DLD1 (cell line): ENCODE measurements at regions not wholly inside any gene's neighbourhood (a gene's known extent, or its start where the extent isn't known, plus 50 kb on each side); places are given as distances from the start of the nearest gene placed in this dataset.
"Not testable (repeated sequence)": the region's sequence is repeated elsewhere in the genome, so short reads cannot be mapped to it uniquely, and the experiment has no call there.

ENCODE experiments used
- in situ Hi-C: cut with HindIII; loops from 2 replicates; pipeline ENCODE4 v1.10.0; 2017; ENCODE audit warnings: low sequenced_read_pairs

DNA sequence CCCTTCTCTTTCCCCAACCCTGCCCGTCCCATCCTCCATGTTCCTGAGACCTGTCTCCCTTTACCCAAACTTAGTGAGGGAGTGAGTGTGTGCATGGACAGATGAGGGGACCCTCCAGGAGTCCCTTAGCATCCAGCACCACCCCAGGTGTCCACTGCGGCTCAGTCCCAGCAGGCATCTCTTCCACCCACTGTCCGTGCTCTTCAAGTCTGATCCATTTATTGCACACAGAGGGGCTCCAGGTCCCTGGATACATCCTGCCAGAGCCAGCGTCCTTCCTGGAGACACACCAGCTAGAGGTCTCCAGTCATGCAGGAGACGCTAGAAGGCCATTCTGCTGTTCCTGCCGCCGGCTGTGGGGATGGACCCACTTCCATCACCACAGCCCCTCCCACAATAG is 239.2 kb downstream of the ADGRD1 start:
- in situ Hi-C loops = no loop called here

DNA sequence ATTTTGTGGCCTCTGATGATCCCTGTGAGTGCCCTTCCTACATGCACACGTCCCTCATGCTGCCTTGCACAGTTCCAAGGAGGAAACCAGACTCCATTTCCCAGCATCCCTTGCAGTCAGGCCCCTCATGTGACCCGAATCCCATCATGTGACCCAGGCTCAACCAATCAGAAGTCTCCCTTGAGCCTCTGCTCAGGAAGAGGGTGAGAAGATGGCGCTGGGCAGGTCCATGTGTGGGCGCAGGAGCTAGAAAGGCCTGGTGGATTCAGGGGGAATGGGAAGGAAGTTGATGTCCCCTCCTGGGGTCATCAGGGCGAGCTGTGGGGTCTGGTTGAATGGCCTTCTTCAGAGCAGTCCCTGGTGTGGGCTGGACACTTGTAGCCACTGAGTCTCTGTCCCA is 240.5 kb downstream of the ADGRD1 start:
- in situ Hi-C loops = no loop called here

DNA sequence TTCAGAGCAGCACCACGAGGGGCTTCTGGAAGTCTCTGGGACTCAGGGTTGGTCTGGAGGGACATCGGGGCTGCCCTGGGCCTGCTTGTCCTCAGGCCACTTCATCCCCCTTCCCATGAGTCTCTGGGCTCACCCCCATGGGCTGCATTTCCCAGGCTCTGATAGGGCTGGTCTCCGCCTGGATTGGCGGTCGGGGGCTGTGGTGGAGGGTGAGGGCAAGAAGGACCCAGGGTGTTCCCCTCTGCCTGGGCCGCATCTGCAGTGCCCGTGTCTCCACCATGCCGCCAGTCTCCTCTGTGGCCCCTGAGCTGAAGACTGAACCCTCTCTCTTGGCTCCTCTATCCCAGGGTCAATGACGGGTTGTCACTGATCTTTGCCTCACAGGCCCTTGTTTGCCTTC is 242.1 kb downstream of the ADGRD1 start:
- in situ Hi-C loops = no loop called here

DNA sequence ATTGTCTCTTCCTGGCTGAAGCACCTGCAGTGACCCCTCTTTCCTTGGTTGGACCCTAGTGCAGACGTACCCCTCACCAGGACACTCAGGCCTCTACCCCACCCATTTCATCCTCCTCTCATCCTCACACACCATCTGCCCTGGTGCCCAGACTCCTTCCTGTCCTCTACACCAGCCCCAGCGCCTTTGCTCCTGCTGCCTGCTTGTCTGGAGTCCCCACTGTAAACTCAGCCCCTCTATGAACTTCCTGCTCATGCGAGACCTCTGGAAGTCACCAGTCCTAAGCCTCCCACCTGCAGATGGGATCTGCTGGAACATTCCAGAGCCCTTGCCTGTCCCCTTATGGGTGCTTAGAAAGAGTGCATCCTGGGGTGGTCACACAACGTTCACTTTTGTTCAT is 242.5 kb downstream of the ADGRD1 start:
- in situ Hi-C loops = no loop called here

DNA sequence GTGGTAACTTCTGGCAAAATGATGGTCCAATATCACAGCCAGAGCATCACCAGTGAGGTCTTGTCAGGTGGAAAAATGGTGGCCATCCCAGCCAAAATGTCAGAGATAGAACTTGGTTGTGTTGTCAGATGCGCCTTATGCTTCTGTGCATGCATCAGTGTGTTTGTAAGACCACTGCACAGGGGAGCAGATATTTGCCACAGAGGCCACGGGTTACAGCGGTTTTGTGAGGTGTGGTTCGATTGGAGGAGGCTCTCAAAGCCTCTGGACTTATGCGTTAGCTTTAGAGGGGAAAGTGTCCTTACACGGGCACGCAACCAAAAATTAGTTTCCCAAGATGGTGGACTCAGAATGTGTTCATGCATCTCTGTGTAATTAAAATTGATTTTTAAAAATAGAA is 243.8 kb downstream of the ADGRD1 start:
- in situ Hi-C loops = no loop called here

DNA sequence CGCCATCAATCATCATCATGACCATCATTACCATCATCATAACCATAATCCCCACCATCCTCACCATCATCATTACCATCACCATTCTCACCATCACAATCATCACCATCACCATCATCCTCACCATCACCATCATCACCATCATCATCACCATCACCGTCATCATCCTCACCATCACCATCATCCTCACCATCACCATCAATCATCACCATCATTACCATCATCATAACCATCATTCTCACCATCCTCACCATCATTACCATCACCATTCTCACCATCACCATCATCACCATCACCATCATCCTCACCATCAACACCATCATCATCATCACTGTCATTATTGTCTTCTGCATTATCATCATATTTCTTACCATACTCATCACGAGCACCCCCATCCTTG is 245.5 kb downstream of the ADGRD1 start:
- in situ Hi-C loops = no loop called here

DNA sequence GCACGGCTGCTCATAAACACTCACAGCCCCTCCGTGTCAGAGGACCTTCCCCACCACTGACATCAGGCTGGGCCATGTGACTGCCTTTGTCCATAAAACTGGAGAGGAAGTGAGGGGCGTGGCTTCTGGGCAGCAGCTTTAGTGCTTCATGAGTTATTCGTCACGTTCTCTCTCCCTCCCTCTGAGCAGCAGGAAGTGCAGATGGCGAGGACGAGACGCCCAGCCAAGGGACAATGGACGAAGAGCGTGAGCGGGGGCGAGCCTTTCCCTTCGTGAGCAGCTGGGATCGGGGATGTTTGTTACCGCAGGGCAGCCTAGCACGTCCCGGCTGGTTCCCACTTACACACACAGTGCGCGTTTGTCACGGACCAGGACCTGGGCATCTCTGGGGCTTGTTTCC is 248.2 kb downstream of the ADGRD1 start:
- in situ Hi-C loops = not testable (repeated sequence)

DNA sequence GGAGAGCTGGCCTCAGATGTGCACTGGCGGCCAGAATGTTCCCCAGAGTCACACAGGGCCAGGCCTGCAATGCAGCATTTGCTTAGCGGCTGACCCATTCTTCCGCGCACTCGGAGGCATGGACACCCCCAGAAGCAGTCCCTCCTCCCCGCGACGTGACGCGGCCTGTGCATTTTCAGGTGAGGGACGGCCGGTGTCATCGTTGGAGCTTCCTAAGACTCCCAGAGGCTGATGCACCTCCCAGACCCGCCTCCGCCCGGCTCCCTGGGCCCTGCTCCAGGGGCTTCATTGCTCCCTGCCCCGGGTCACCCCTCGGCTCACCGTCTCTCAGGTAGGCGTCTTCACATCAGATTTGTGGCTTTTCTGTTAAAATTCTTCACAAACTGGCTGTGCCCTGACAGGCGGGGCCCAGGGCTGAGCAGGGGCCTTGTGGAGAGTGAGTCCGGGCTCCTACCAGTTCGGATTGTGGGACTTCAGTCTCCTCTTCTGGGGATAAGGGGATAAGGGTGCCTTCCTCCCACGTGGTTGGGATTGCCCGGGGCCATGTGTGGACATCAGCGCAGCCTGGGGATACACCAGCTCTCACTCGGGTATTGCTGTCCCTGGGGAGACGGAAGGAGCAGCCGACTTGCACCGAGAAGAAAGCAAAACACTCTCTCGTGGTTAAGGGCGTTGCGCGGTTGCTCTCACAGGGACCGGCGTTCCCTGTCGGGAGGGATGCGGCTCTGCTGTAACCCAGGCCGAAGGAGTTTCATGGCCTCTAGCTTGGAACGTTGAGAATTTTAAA is 249.1 kb downstream of the ADGRD1 start:
- in situ Hi-C loops = no loop called here

DNA sequence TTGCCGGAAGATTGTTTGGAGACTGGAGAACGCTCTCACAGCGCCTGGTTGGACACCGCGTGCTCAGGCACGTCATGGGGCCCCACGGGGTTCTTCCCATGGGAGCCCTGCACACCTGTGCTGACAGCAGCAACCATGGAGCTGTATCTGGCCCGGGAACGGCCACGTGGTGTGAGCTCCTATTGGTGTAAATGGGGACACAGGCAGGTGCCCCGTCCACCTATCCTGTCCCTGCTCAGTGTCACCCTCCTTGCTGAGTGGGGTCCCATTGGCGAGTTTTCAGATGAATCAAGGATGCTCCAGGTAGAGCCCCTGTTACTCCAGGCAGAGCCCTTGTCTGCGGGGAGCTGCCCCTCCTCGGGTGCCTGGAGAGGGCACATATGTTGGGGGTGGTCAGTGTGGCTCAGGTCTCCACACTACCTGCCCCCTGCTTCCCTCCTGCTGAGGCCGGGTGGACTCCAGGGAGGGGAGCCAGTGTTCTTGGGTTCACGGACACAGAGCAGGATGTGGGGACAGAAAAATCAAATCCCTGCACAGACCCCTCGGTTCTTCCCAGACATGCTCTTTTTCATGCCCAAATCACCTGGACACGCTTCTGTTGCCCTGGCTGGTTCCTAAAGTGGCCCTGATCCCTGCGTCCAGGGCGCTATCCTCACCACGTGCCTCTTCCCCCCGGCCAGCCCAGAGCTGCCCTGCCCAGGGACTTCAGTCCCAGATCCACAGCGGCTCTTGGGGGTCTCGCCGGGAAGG is 250.1 kb downstream of the ADGRD1 start:
- in situ Hi-C loops = no loop called here

DNA sequence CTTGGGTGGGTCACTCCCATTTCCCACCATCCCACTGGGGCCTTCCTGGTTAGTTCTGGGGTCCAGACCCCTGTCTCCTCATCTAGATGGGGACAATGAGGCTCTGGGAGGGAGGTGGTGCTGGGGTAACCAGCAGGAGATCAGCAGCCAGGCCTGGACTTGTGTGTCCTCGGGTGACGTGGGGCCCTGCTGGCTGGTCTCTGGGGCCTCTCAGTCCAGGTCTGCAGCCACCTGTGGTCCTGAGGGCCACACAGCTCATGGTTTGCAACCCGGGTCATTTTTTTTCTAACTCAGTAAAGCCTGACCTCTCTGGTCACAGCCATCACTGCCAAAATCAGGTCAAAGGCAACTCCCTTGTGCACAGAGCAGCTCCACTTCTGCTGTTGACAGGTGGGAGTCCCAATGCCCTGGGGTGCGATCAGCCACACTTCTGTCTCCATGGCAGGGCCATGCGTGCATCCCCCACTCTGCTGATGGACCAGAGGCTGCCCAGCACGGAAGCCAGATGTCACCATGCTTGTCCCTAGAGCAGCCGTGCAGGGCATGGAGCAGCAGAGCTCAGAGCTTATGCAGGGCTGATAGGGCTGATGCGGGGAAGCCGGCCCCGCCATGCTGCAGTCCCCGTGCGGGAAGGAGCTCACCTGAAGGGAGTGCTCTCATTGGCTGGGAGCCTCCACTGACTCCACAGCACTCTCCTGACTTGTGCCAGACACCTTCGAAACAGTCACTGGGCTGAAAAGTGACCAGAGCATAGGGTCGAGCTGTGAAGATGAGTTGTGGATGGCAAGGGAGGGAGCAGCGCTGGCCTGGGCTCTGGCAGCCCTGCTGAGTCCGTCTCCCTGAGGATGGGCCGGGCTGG is 250.9 kb downstream of the ADGRD1 start:
- in situ Hi-C loops = no loop called here

DNA sequence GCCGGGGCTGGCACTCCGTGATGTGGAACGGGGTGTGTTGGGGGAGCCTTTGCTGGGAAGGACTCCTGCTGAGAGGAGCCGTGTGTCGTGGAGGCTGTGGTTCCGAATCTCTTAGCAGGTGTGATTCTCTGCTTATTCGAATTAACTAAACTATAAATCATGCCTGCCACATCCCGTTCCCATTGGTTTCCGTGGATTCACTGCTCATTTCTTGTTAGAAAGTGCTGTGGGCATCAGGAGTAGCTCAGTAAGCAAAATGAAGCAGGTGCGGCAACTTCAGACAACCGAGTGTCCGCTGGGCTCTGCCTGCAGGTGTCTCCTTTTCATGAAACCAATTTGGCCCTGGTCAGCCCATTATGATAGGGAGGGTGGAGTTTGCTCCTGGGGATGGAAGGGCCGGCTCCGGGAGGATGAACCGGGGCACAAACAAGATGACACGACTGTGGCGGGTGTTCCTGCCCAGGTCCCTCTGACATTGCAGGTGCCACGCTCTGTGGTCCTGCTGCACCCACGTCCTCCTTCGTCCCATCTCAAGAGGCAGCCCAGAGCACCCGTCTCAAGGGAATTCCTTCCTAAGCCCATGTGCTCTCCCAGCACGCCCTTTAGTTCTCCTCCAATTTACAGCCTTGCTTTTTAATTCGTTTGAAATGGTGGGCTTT is 251.7 kb downstream of the ADGRD1 start:
- in situ Hi-C loops = not testable (repeated sequence)

DNA sequence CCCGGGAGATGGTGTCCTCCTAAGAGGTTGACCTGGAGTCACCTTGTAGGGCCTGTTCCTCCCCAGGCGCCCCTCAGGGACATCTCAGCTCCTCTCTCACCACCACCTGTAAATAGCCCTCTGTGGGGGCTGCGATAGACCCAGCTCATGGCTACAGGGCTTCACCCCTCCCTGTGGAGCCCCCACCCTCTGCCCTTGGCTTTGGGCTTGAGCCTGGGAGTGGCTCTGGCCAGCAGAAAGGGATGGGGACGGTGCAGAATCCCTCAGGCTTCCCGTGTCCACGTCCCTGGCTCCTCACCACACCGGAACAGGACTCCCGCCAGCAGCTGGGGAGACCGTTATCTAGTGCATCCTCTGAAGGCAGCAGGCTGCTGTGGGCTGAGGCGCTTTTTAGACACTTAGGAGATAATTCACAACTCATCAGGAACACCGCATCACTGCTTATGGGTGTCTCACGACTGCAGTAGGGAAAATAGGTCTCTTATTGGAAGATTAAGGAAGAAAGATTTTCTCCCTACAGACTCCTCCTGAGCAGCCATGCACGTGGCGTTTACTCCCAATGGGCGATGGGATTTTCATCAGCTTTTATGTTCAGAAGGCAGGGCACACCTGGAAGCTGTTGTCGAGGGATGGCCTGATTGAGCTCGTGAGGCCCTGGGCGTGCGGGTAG is 253.1 kb downstream of the ADGRD1 start:
- in situ Hi-C loops = not testable (repeated sequence)

DNA sequence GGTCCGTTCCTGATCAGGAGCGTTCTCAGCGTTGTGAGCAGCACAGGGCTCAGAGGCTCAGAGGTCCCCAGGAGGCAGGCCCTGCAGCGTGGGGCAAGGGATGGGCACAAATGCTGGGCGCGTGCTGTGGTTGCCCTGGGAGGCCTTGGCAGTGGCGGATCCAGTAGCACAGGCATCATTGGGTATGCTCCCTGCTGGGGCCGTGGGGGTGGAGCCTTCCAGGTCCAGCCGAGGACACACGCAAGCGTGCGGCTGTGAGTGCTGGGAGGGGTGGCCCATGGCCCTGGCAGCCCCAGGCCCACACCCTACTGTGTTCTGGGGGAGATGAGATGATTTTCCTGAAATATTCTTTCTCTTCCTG is 253.6 kb downstream of the ADGRD1 start:
- in situ Hi-C loops = not testable (repeated sequence)

DNA sequence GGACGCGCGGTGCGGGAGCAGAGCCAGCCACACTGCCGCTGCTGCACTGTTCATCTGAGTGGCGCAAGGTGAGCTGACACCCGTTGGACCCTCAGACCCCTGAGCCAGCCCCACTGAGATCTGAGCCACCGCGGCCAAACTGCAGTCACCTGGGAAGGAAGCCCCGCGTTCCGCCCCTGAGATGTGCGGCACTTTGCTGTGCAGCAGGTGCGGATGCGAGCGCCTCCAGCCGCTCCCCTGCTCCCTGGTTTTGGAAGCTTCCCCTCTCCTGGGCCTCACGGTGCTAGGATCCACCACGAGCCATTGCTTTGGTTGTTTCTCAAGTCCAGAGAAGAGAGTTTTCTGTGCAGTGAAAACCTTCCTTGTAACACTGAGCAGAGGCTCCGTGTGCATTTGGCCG is 254.1 kb downstream of the ADGRD1 start:
- in situ Hi-C loops = not testable (repeated sequence)

DNA sequence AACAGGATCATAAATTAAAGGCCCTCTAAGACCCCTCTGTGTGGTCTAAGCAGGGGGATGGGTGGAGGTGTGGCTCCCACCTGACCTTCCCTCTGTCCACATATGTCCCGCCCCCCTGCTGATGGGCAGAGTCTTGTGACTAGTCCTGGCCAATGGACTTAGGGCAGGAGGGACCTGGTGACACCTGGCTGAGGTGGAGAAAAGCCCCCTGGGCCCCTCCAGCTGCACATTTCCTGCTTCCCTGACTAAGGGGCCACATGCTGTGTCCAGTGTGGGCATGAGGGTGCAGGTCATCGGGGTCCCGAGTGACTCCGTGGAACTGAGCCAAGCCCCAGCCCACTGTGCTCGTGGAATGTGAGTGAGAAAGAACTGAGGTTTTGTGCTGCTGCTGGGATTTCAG is 254.7 kb downstream of the ADGRD1 start:
- in situ Hi-C loops = no loop called here

DNA sequence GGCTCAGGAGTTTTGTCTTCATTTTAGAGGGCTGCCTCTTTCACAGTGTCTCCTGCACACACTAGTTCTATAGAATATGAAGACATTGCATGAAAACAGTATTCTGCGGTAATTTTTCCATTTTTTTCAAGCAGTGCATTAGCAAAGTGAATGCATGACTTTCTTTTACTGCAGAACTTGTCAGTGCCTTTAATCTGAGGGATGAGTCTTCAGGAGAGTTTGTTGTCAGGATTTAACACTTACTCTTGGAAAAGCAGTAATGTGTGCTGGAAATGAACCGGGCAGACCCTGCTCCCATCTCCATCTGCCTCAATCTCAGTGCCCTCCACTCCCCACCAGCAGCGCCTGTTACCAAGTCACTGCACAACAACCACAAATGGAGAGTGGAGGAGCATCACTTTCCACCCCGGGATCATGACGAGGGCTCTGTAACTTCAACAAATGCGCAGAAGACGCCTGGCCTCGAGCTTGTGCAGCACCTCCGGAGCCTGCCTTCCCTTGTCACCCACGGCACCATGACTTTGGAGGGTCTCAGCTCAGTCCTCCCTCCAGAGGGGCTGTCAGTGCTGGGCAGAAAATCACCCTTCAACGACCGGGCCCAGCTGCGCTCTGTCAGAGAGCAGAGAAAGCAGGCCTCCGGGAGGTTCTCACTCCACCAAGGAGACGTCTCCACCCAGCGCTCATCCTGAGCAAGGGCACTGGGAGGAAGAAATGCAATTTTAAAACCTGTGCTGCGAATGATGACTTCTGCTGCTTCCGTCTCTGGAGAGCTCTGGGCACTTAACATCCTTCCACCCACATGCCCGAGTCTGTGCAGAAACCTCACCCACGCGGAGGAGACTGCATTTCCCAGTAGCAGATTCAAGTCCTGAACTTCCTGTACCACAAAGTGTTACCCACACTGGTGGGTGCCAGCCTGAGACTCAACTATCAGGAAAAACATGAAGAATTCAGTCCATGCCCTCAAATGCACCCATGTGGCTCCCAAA is 255.7 kb downstream of the ADGRD1 start:
- in situ Hi-C loops = loop anchor here (10.0 kb wide), 1 partner anchor 145 kb away; no protein-coding TSS in a partner anchor

DNA sequence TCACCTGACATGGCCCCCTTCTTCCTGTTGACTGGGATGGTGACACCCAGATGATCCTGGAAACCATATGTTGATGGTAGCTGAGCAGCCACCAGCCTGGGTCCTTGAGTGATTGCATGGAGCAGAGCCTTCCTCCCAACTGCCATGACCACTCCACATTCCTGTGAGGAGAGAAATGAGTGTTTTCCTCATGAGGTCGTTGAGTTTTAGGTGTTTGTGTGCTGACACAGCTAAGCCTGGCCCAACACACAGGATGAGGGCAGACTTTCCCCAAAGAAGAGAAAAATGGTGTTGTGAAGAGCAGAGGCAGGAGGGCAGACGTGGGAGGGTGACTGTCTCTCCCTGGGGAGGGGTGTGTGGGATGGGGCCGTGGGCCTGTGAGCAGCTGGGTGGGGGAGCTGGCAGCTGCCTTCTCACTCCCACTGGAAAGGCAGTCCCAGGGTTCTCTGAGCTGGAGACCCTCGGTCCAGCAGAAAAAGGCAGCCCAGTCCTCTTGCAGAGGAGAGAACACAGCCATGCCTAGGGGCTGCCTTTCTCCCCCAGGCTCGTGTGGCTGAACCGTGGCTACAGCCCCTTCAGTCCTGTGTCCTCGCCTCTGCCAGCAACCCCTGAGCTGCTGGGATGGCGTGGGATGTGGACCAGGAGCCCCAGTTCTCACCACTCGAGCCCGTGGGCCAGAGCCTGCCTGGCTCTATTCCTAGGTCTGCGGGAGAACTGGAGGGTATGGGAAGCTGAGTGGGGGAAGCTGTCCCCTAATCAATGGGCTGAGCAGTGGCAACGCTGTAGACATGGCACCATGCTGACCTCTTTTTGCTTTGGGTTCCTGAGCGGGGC is 257.0 kb downstream of the ADGRD1 start:
- in situ Hi-C loops = loop anchor here (10.0 kb wide), 1 partner anchor 144 kb away; no protein-coding TSS in a partner anchor

DNA sequence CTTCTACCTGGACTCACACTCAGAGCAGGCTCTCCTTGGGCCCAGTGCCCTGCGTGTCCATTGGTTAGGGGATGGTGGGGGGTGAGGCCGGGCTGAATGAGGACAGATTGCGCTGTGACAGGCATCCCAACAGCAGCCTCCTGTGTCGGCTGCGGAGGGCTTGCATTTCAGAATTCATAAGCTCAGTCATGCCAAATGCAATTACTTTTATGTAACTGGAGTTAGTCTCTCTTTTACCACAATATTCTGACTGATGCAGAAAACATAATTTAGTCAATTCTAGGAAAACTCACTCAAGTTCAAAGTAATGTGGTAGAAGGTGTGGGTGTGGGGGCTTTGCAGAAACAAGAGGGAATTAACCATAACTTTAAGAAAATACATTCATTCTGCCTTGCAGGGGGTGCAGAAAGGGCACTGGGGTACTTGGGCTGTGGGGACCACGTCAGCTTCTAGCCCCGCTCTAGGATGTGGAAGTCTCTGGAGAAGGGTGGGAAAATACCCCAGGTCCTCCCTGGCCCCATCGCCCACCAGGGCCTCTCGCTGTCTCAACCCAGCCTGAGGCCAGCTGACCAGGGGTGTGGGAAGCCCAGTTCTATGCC is 257.7 kb downstream of the ADGRD1 start:
- in situ Hi-C loops = loop anchor here (10.0 kb wide), 1 partner anchor 143 kb away; no protein-coding TSS in a partner anchor
